ENCODE measurements at regions not wholly inside any gene's neighbourhood (a gene's known extent, or its start where the extent isn't known, plus 50 kb on each side); places are given as distances from the start of the nearest gene placed in this dataset.

GRCh38 chr9:82670726-82671125, 392.2 kb downstream of the RASEF start:
- Histone ChIP-seq H3K9me3 (ENCODE audit: control insufficient read depth in 4 of 4, insufficient read depth in 3 of 4, low read length in 3 of 4) (no peaks in the 10 kb centered on the region), H3K4me1 (ENCODE audit: control insufficient read depth in 5 of 5, insufficient read depth in 5 of 5, low read length in 5 of 5) (peaks cover 0 to 11% (median 0%) of the 10 kb centered on the region in 5 donors), H3K27ac (ENCODE audit: low read depth in 1 of 2, low read length in 1 of 2) (no peak overlapping the region), H3K36me3 (ENCODE audit: control insufficient read depth in 4 of 4, insufficient read depth in 4 of 4, low read length in 4 of 4) (no peaks in the 10 kb centered on the region), H3K9ac (ENCODE audit: insufficient read depth in 1 of 2, low read length in 2 of 2) (no peak overlapping the region), H3K27me3 (ENCODE audit: control insufficient read depth in 3 of 3, insufficient read depth in 3 of 3, low read length in 2 of 3) (no peaks in the 10 kb centered on the region), H3K4me3 (no peak overlapping the region)
- WGBS, 2 donors: 70 to 71% methylated on average over 1 of the region's 1 CpG
- peak in 1 of 3 donors; percentile 9 for DNase-seq
- no peak for ATAC-seq (ENCODE audit: insufficient read depth, low FRiP score)
- TF ChIP-seq CTCF (IDR thresholded peaks at IDR 0.05; ENCODE audit: control extremely low read depth, extremely low read depth): no peak

GRCh38 chr9:82673201-82673600, 389.7 kb downstream of the RASEF start:
- Histone ChIP-seq H3K9me3 (ENCODE audit: control insufficient read depth in 4 of 4, insufficient read depth in 3 of 4, low read length in 3 of 4) (peaks cover 0 to 3% (median 0%) of the 10 kb centered on the region in 4 donors), H3K27ac (ENCODE audit: low read depth in 1 of 2, low read length in 1 of 2) (no peak overlapping the region), H3K27me3 (ENCODE audit: control insufficient read depth in 3 of 3, insufficient read depth in 3 of 3, low read length in 2 of 3) (no peaks in the 10 kb centered on the region), H3K9ac (ENCODE audit: insufficient read depth in 1 of 2, low read length in 2 of 2) (no peak overlapping the region), H3K4me3 (no peak overlapping the region), H3K36me3 (ENCODE audit: control insufficient read depth in 4 of 4, insufficient read depth in 4 of 4, low read length in 4 of 4) (no peaks in the 10 kb centered on the region), H3K4me1 (ENCODE audit: control insufficient read depth in 5 of 5, insufficient read depth in 5 of 5, low read length in 5 of 5) (peaks cover 0 to 9% (median 0%) of the 10 kb centered on the region in 5 donors)
- ATAC-seq (ENCODE audit: insufficient read depth, low FRiP score): no peak
- no peak for DNase-seq
- 94 to 98% methylated on average over 1 of the region's 1 CpG for WGBS, 2 donors
- TF ChIP-seq CTCF (IDR thresholded peaks at IDR 0.05; ENCODE audit: control extremely low read depth, extremely low read depth): no peak

GRCh38 chr9:82673919-82674318, 389.0 kb downstream of the RASEF start:
- ATAC-seq (ENCODE audit: insufficient read depth, low FRiP score) (no peak), DNase-seq (no peak)
- peaks cover 0 to 3% (median 0%) of the 10 kb centered on the region in 4 donors for H3K9me3 ChIP-seq (ENCODE audit: control insufficient read depth in 4 of 4, insufficient read depth in 3 of 4, low read length in 3 of 4)
- H3K4me3 ChIP-seq: no peak overlapping the region
- H3K27me3 ChIP-seq (ENCODE audit: control insufficient read depth in 3 of 3, insufficient read depth in 3 of 3, low read length in 2 of 3): no peaks in the 10 kb centered on the region
- peaks cover 0 to 2% (median 0%) of the 10 kb centered on the region in 5 donors for H3K4me1 ChIP-seq (ENCODE audit: control insufficient read depth in 5 of 5, insufficient read depth in 5 of 5, low read length in 5 of 5)
- no peak overlapping the region for H3K27ac ChIP-seq (ENCODE audit: low read depth in 1 of 2, low read length in 1 of 2)
- WGBS, 2 donors: 57 to 75% methylated on average over 3 of the region's 3 CpGs
- H3K9ac ChIP-seq (ENCODE audit: insufficient read depth in 1 of 2, low read length in 2 of 2): no peak overlapping the region
- no peaks in the 10 kb centered on the region for H3K36me3 ChIP-seq (ENCODE audit: control insufficient read depth in 4 of 4, insufficient read depth in 4 of 4, low read length in 4 of 4)
- TF ChIP-seq CTCF (IDR thresholded peaks at IDR 0.05; ENCODE audit: control extremely low read depth, extremely low read depth): no peak

GRCh38 chr9:82675102-82675501, 387.8 kb downstream of the RASEF start:
- H3K4me3 ChIP-seq: no peak overlapping the region
- WGBS, 2 donors: 90 to 94% methylated on average over 4 of the region's 4 CpGs
- ATAC-seq (ENCODE audit: insufficient read depth, low FRiP score): no peak

More at GRCh38 chr9:82675102-82675501, 387.8 kb downstream of the RASEF start:
- no peak overlapping the region for H3K9ac ChIP-seq (ENCODE audit: insufficient read depth in 1 of 2, low read length in 2 of 2)
- H3K36me3 ChIP-seq (ENCODE audit: control insufficient read depth in 4 of 4, insufficient read depth in 4 of 4, low read length in 4 of 4): no peaks in the 10 kb centered on the region
- H3K9me3 ChIP-seq (ENCODE audit: control insufficient read depth in 4 of 4, insufficient read depth in 3 of 4, low read length in 3 of 4): peaks cover 0 to 3% (median 0%) of the 10 kb centered on the region in 4 donors
- TF ChIP-seq CTCF (IDR thresholded peaks at IDR 0.05; ENCODE audit: control extremely low read depth, extremely low read depth): no peak
- H3K4me1 ChIP-seq (ENCODE audit: control insufficient read depth in 5 of 5, insufficient read depth in 5 of 5, low read length in 5 of 5): peaks cover 0 to 2% (median 0%) of the 10 kb centered on the region in 5 donors
- H3K27ac ChIP-seq (ENCODE audit: low read depth in 1 of 2, low read length in 1 of 2): no peak overlapping the region
- no peaks in the 10 kb centered on the region for H3K27me3 ChIP-seq (ENCODE audit: control insufficient read depth in 3 of 3, insufficient read depth in 3 of 3, low read length in 2 of 3)
- DNase-seq: no peak

Data from lung (tissue), 11 donors.